PC-9 (cell line): ENCODE measurements at regions not wholly inside any gene's neighbourhood (a gene's known extent, or its start where the extent isn't known, plus 50 kb on each side); places are given as distances from the start of the nearest gene placed in this dataset.

Experiments
- BruUV-seq: library from RNA; stranded (reverse); fragments of 400-500 nt; replicated peaks from 2 replicates; lab custom pipeline; 2021; lab: Mats Ljungman, UMichigan
- CTCF ChIA-PET: fragments of 300-600 bp; sonication (Branson Sonifier 250); formaldehyde crosslinking; loops from one replicate; lab custom pipeline; 2022; ENCODE audit warnings: antibody characterized with exemption; lab: Charles Lee
- POLR2A ChIA-PET: fragments of 300-600 bp; sonication (Branson Sonifier 250); formaldehyde crosslinking; loops from one replicate; lab custom pipeline; 2022; ENCODE audit warnings: antibody characterized with exemption; ENCODE audit not compliant: unreplicated experiment; lab: Charles Lee
- DNase-seq, 2 experiments: peaks; one replicate each; pipeline versions ENCODE4 v3.0.0 to v3.0.0-alpha.2; 2015 to 2022; ENCODE audit warnings: mixed read lengths in 1 of 2
- H2AFZ ChIP-seq: fragments of 200-600 bp; sonication (generic); 2 replicates; pipeline ENCODE4 v1.8.1; 2017; ENCODE audit warnings: antibody characterized with exemption
- H3F3A ChIP-seq: fragments of 200-600 bp; sonication (generic); 2 replicates; pipeline ENCODE4 v1.8.1; 2017; ENCODE audit warnings: antibody characterized with exemption, mild to moderate bottlenecking, low read depth; ENCODE audit not compliant: insufficient read depth
- H3K27ac ChIP-seq: fragments of 200-600 bp; sonication (generic); 2 replicates; pipeline ENCODE4 v1.6.1; 2016; ENCODE audit warnings: mixed run types
- H3K27me3 ChIP-seq: fragments of 200-600 bp; sonication (generic); 2 replicates; pipeline ENCODE4 v1.6.1; 2016; ENCODE audit warnings: low read depth, mixed run types; ENCODE audit not compliant: insufficient read depth
- H3K36me3 ChIP-seq: fragments of 200-600 bp; sonication (generic); 2 replicates; pipeline ENCODE4 v1.6.1; 2016; ENCODE audit warnings: low read depth, mixed run types
- H3K4me1 ChIP-seq: fragments of 200-600 bp; sonication (generic); replicated peaks from 2 replicates; pipeline ENCODE4 v1.6.1; 2016; ENCODE audit warnings: mixed run types; ENCODE audit not compliant: insufficient read depth
- H3K4me2 ChIP-seq: fragments of 200-600 bp; sonication (generic); 2 replicates; pipeline ENCODE4 v1.6.1; 2017; ENCODE audit warnings: mixed run types
- H3K4me3 ChIP-seq: fragments of 200-600 bp; sonication (generic); 2 replicates; pipeline ENCODE4 v1.6.1; 2016; ENCODE audit warnings: mixed run types
- H3K79me2 ChIP-seq: fragments of 200-600 bp; sonication (generic); 2 replicates; pipeline ENCODE4 v1.6.1; 2017; ENCODE audit warnings: low read depth, mixed run types
- H3K9me2 ChIP-seq: fragments of 200-600 bp; sonication (generic); 2 replicates; pipeline ENCODE4 v1.8.1; 2017; ENCODE audit warnings: mild to moderate bottlenecking; ENCODE audit not compliant: insufficient read depth
- H3K9me3 ChIP-seq: fragments of 200-600 bp; sonication (generic); 2 replicates; pipeline ENCODE4 v1.8.1; 2016; ENCODE audit warnings: low read depth; ENCODE audit not compliant: insufficient read depth
- H4K20me1 ChIP-seq: fragments of 200-600 bp; sonication (generic); 2 replicates; pipeline ENCODE4 v1.8.1; 2017; ENCODE audit not compliant: insufficient read depth
- EZH2 ChIP-seq: fragments of 200-600 bp; sonication (generic); IDR thresholded peaks from 2 replicates; pipeline ENCODE4 v1.8.0; 2017; ENCODE audit warnings: antibody characterized with exemption, low read depth
- intact Hi-C: fragments of 100-400 bp; cut with micrococcal nuclease; formaldehyde crosslinking; loops from one replicate; pipeline ENCODE4 v1.10.0; 2022; ENCODE audit not compliant: unreplicated experiment
- TF ChIP-seq, protein P1 (sequence below): fragments of 200-600 bp; sonication (generic); conservative IDR thresholded peaks from 2 replicates; pipeline ENCODE4 v1.6.1; 2017; ENCODE audit warnings: mixed run types, antibody characterized with exemption, mild to moderate bottlenecking, moderate library complexity

GRCh38 chr4:8672486-8672885, 79.9 kb downstream of the CPZ start:
- Histone ChIP-seq H3K4me2 (no peak overlapping the region), H3K27me3 (peaks cover 71% of the 10 kb centered on the region), H3K9me3 (no peaks in the 10 kb centered on the region), H3K36me3 (no peaks in the 10 kb centered on the region), H4K20me1 (no peaks in the 10 kb centered on the region; the same call in 1 of the 2 replicates), H3K79me2 (no peaks in the 10 kb centered on the region), H3K4me1 (no peaks in the 10 kb centered on the region), H3F3A (no peaks in the 10 kb centered on the region), H3K9me2 (no peaks in the 10 kb centered on the region), H3K27ac (no peak overlapping the region), H3K4me3 (no peak overlapping the region), H2AFZ (no peak overlapping the region)
- intact Hi-C loops = no loop called here
- no TSS peak for BruUV-seq
- CTCF ChIA-PET = interaction anchor here (0.7 kb wide), 1 partner anchor 245 kb away, joined by 3 read pairs; no protein-coding TSS in a partner anchor
- POLR2A ChIA-PET = no interaction called here
- TF ChIP-seq EZH2 = no peak
- TF ChIP-seq, protein P1, sequence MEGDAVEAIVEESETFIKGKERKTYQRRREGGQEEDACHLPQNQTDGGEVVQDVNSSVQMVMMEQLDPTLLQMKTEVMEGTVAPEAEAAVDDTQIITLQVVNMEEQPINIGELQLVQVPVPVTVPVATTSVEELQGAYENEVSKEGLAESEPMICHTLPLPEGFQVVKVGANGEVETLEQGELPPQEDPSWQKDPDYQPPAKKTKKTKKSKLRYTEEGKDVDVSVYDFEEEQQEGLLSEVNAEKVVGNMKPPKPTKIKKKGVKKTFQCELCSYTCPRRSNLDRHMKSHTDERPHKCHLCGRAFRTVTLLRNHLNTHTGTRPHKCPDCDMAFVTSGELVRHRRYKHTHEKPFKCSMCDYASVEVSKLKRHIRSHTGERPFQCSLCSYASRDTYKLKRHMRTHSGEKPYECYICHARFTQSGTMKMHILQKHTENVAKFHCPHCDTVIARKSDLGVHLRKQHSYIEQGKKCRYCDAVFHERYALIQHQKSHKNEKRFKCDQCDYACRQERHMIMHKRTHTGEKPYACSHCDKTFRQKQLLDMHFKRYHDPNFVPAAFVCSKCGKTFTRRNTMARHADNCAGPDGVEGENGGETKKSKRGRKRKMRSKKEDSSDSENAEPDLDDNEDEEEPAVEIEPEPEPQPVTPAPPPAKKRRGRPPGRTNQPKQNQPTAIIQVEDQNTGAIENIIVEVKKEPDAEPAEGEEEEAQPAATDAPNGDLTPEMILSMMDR = no peak
- no peak for DNase-seq

GRCh38 chr4:8671712-8672290, 79.2 kb downstream of the CPZ start:
- no TSS peak for BruUV-seq
- Histone ChIP-seq H3K27ac (no peak overlapping the region), H2AFZ (no peak overlapping the region), H3K79me2 (no peaks in the 10 kb centered on the region), H3F3A (no peaks in the 10 kb centered on the region), H3K36me3 (no peaks in the 10 kb centered on the region), H3K4me2 (no peak overlapping the region), H3K9me2 (no peaks in the 10 kb centered on the region), H3K4me3 (no peak overlapping the region), H3K4me1 (no peaks in the 10 kb centered on the region), H3K9me3 (no peaks in the 10 kb centered on the region), H4K20me1 (no peaks in the 10 kb centered on the region; the same call in 1 of the 2 replicates), H3K27me3 (peaks cover 68% of the 10 kb centered on the region)
- TF ChIP-seq, protein P1 = no peak
- TF ChIP-seq EZH2 = no peak
- no peak for DNase-seq
- intact Hi-C loops = no loop called here
- ChIA-PET POLR2A (no interaction called here), CTCF (no interaction called here)
